K562 (cell line): ENCODE measurements at regions not wholly inside any gene's neighbourhood (a gene's known extent, or its start where the extent isn't known, plus 50 kb on each side); places are given as distances from the start of the nearest gene placed in this dataset.

Source experiments
- CEBPB ChIP-seq: fragments of 450-650 bp; IDR thresholded peaks from 2 replicates; pipeline ENCODE4 v1.6.1; 2016; ENCODE audit warnings: missing genetic modification characterization, missing compliant biosample characterization
- CHD1 ChIP-seq: fragments of 200-600 bp; sonication (generic); IDR thresholded peaks from one replicate; pipeline ENCODE4 v1.6.1; 2012; ENCODE audit warnings: mild to moderate bottlenecking, moderate library complexity, low read length, inconsistent platforms
- CHD7 ChIP-seq: fragments of 200-600 bp; sonication (generic); IDR thresholded peaks from one replicate; pipeline ENCODE4 v1.6.1; 2012; ENCODE audit warnings: mild to moderate bottlenecking, low read depth, low read length, inconsistent platforms
- CTCF ChIP-seq, 3 experiments: IDR thresholded peaks in 2 of 3; conservative IDR thresholded peaks in 1 of 3; 2 replicates each; pipeline ENCODE4 v1.5.1; 2011 to 2012; ENCODE audit warnings: low read length in 3 of 3, mild to moderate bottlenecking in 3 of 3, control low read depth in 2 of 3, improper control_type of control experiment in 1 of 3, inconsistent platforms in 1 of 3, low read depth in 1 of 3, mixed read lengths in 1 of 3, moderate library complexity in 1 of 3; ENCODE audit not compliant: insufficient read depth in 2 of 3
- EP300 ChIP-seq: IDR thresholded peaks from 2 replicates; pipeline ENCODE4 v1.6.1; 2012; ENCODE audit warnings: low read length, improper control_type of control experiment
- EZH2 ChIP-seq: IDR thresholded peaks from 2 replicates; pipeline ENCODE4 v1.6.1; 2012; ENCODE audit warnings: low read depth, mild to moderate bottlenecking, inconsistent platforms, low read length, borderline replicate concordance
- MAX ChIP-seq: sonication (generic); formaldehyde crosslinking; IDR thresholded peaks from 2 replicates; pipeline ENCODE4 v1.9.0; 2022; ENCODE audit warnings: mild to moderate bottlenecking, missing genetic modification reagents
- MLX ChIP-seq, 2 experiments: fragments of 450-650 bp in 1 of 2; sonication (generic) in 1 of 2; formaldehyde crosslinking; conservative IDR thresholded peaks; 2 replicates each; pipeline versions ENCODE4 v1.4.0 to v1.8.1; 2020 to 2022; ENCODE audit warnings: mild to moderate bottlenecking in 1 of 2, missing genetic modification reagents in 1 of 2
- NFXL1 ChIP-seq: fragments of 450-650 bp; formaldehyde crosslinking; IDR thresholded peaks from 2 replicates; pipeline ENCODE4 v1.4.0; 2021; ENCODE audit warnings: mild to moderate bottlenecking
- PYGO2 ChIP-seq: fragments of 450-650 bp; IDR thresholded peaks from 2 replicates; pipeline ENCODE4 v1.6.1; 2016; ENCODE audit warnings: mild to moderate bottlenecking, missing genetic modification characterization, moderate library complexity, missing compliant biosample characterization
- RAD21 ChIP-seq, 2 experiments: fragments of 250-450 bp in 1 of 2; fragments of 450-650 bp in 1 of 2; sonication (Bioruptor Pico) in 1 of 2; formaldehyde crosslinking in 1 of 2; IDR thresholded peaks in 1 of 2; conservative IDR thresholded peaks in 1 of 2; 2 replicates each; pipeline versions ENCODE4 v1.4.0 to v1.8.0; 2020 to 2022; ENCODE audit warnings: mild to moderate bottlenecking in 2 of 2, moderate library complexity in 1 of 2
- RBFOX2 ChIP-seq: fragments of 200-400 bp; formaldehyde crosslinking; IDR thresholded peaks from 2 replicates; pipeline ENCODE4 v1.6.1; 2017; ENCODE audit warnings: low read depth, mild to moderate bottlenecking, low read length, moderate library complexity
- TOE1 ChIP-seq, 2 experiments: fragments of 450-650 bp in 1 of 2; sonication (generic) in 1 of 2; formaldehyde crosslinking in 1 of 2; IDR thresholded peaks; 2 replicates each; pipeline versions ENCODE4 v1.7.1 to v1.8.0; 2016 to 2022; ENCODE audit warnings: borderline replicate concordance in 2 of 2, mild to moderate bottlenecking in 2 of 2, antibody characterized with exemption in 1 of 2, inconsistent platforms in 1 of 2, low read depth in 1 of 2, missing genetic modification reagents in 1 of 2, moderate library complexity in 1 of 2
- ZNF830 ChIP-seq: fragments of 250-450 bp; sonication (Bioruptor Pico); IDR thresholded peaks from 2 replicates; pipeline ENCODE4 v1.5.0; 2021; ENCODE audit warnings: mild to moderate bottlenecking

- no peak for TF ChIP-seq MAX (CRISPR knock-in tag)
- TF ChIP-seq EP300: no peak
- no peak for TF ChIP-seq RBFOX2
- no peak for TF ChIP-seq CHD7
- no peak for TF ChIP-seq NFXL1 (CRISPR knock-in tag)
- TF ChIP-seq ZNF830 (CRISPR knock-in tag): no peak
- TF ChIP-seq CTCF (IDR thresholded peaks at IDR 0.05 in 2 of 3, conservative IDR thresholded peaks at IDR 0.05 in 1 of 3; ENCODE audit: insufficient read depth in 2 of 3, low read depth in 1 of 3, low read length in 3 of 3): no peak
- TF ChIP-seq CHD1: no peak
- TF ChIP-seq PYGO2 (tag): no peak
- TF ChIP-seq CEBPB (tag): no peak
- TF ChIP-seq MLX (CRISPR knock-in tag; conservative IDR thresholded peaks at IDR 0.05): no peak
- TF ChIP-seq EZH2: no peak
- no peak for TF ChIP-seq TOE1 (IDR thresholded peaks at IDR 0.05; ENCODE audit: borderline replicate concordance)
- TF ChIP-seq TOE1 (CRISPR knock-in tag; IDR thresholded peaks at IDR 0.05; ENCODE audit: borderline replicate concordance, low read depth): no peak
- no peak for TF ChIP-seq RAD21 (CRISPR knock-in tag; conservative IDR thresholded peaks at IDR 0.05 in 1 of 2, IDR thresholded peaks at IDR 0.05 in 1 of 2)
Observed at GRCh38 chr2:19804639-19805260, 97.0 kb downstream of the TTC32 start.
